NCI-H446 (cell line): ENCODE measurements at regions not wholly inside any gene's neighbourhood (a gene's known extent, or its start where the extent isn't known, plus 50 kb on each side); places are given as distances from the start of the nearest gene placed in this dataset.

Experiments used
- DNase-seq, 2 experiments: peaks; one replicate each; lab custom pipeline; 2025; lab: John Stamatoyannopoulos, UW

- DNase-seq, result no peak
These were observed 98.2 kb downstream of the TNFSF18 start for GRCh38 chr1:172952516-172952915.

GRCh38 chr1:172954476-172955150 lies 96.1 kb downstream of the TNFSF18 start:
- DNase-seq, result no peak

GRCh38 chr1:172955161-172955815 lies 95.5 kb downstream of the TNFSF18 start:
- no peak for DNase-seq

GRCh38 chr1:172956871-172957270 lies 93.9 kb downstream of the TNFSF18 start:
- DNase-seq, result no peak

GRCh38 chr1:172957491-172957890 lies 93.2 kb downstream of the TNFSF18 start:
- no peak for DNase-seq

GRCh38 chr1:172959571-172959970 lies 91.2 kb downstream of the TNFSF18 start:
- no peak for DNase-seq

- no peak for DNase-seq
These were observed 90.7 kb downstream of the TNFSF18 start for GRCh38 chr1:172960019-172960418.

GRCh38 chr1:172960454-172961208 lies 90.1 kb downstream of the TNFSF18 start:
- DNase-seq, result no peak

GRCh38 chr1:172964864-172965263 lies 85.9 kb downstream of the TNFSF18 start:
- DNase-seq, result no peak

GRCh38 chr1:172966844-172967540 lies 83.7 kb downstream of the TNFSF18 start:
- DNase-seq, result no peak

GRCh38 chr1:172967936-172968335 lies 82.8 kb downstream of the TNFSF18 start:
- DNase-seq, result no peak

GRCh38 chr1:172969611-172970010 lies 81.1 kb downstream of the TNFSF18 start:
- DNase-seq, result no peak

GRCh38 chr1:172970186-172970585 lies 80.6 kb downstream of the TNFSF18 start:
- DNase-seq, result no peak

- no peak for DNase-seq
These were observed 79.5 kb downstream of the TNFSF18 start for GRCh38 chr1:172971241-172971640.

GRCh38 chr1:172972258-172972657 lies 78.5 kb downstream of the TNFSF18 start:
- no peak for DNase-seq

- no peak for DNase-seq
These were observed 77.3 kb downstream of the TNFSF18 start for GRCh38 chr1:172973424-172973823.

GRCh38 chr1:172976222-172977041 lies 74.3 kb downstream of the TNFSF18 start:
- DNase-seq, result no peak

- no peak for DNase-seq
These were observed 73.3 kb downstream of the TNFSF18 start for GRCh38 chr1:172977296-172978017.

- DNase-seq, result no peak
These were observed 72.1 kb downstream of the TNFSF18 start for GRCh38 chr1:172978595-172978994.

GRCh38 chr1:172979828-172980227 lies 70.9 kb downstream of the TNFSF18 start:
- DNase-seq, result no peak

GRCh38 chr1:172980456-172980855 lies 70.3 kb downstream of the TNFSF18 start:
- DNase-seq, result no peak
